K562 (cell line): ENCODE measurements at regions not wholly inside any gene's neighbourhood (a gene's known extent, or its start where the extent isn't known, plus 50 kb on each side); places are given as distances from the start of the nearest gene placed in this dataset.

Source experiments
- ATAC-seq: fragments of 200-7000 bp; cut with Tn5 transposase; 3 replicates; pipeline ENCODE4 v1.9.1; 2020; ENCODE audit warnings: moderate library complexity
- BruUV-seq: library from RNA; stranded (reverse); fragments of 400-500 nt; replicated peaks from 2 replicates; lab custom pipeline; 2021; lab: Mats Ljungman, UMichigan
- CTCF ChIA-PET: fragments of 300-600 bp; formaldehyde crosslinking; extraction: SDS; loops from one replicate; lab custom pipeline; 2021; ENCODE audit warnings: low intra/inter-chr PET ratio; lab: Yijun Ruan, JAX
- POLR2A ChIA-PET: fragments of 300-600, 350-650 bp; sonication (Branson Sonifier 250); formaldehyde crosslinking; extraction: SDS; loops from one replicate; lab custom pipeline; 2021; ENCODE audit warnings: antibody characterized with exemption, inconsistent platforms; lab: Yijun Ruan, JAX
- DNase-seq, 4 experiments: peaks; one replicate each; pipeline versions ENCODE4 v3.0.0 to v3.0.0-alpha.2; 2011 to 2018; ENCODE audit warnings: low spot score in 3 of 4, mixed read lengths in 3 of 4; ENCODE audit errors: extremely low read depth in 1 of 4
- FAIRE-seq: peaks from 2 replicates; lab custom pipeline; 2011; peaks lifted over from hg19 to GRCh38; lab: Jason Lieb, UNC
- H2AFZ ChIP-seq: 2 replicates; pipeline ENCODE4 v1.6.0; 2011; ENCODE audit warnings: low read depth, low read length, control low read depth, inconsistent platforms
- H3K27ac ChIP-seq: fragments of 200-600 bp; 3 replicates; pipeline ENCODE4 v1.8.0; 2011; ENCODE audit warnings: low read depth, mild to moderate bottlenecking, control low read depth, inconsistent platforms, low read length, moderate library complexity, mixed read lengths; ENCODE audit errors: extremely low read depth
- H3K27me3 ChIP-seq, 2 experiments: fragments of 300-600 bp in 1 of 2; 2 replicates in 1 of 2; 3 replicates in 1 of 2; pipeline versions ENCODE4 v1.6.0 to v1.8.0; 2011; ENCODE audit warnings: inconsistent platforms in 2 of 2, low read length in 2 of 2, mild to moderate bottlenecking in 1 of 2, mixed read lengths in 1 of 2, moderate library complexity in 1 of 2; ENCODE audit not compliant: control insufficient read depth in 2 of 2, insufficient read depth in 2 of 2
- H3K36me3 ChIP-seq: fragments of 300-600 bp; 3 replicates; pipeline ENCODE4 v1.8.0; 2011; ENCODE audit warnings: mild to moderate bottlenecking, low read length, inconsistent platforms; ENCODE audit not compliant: control insufficient read depth, insufficient read depth
- H3K4me1 ChIP-seq, 2 experiments: fragments of 200-600 bp in 1 of 2; replicated peaks in 1 of 2; 2 replicates in 1 of 2; 3 replicates in 1 of 2; pipeline versions ENCODE4 v1.5.1 to v1.8.0; 2011; ENCODE audit warnings: inconsistent platforms in 2 of 2, low read length in 2 of 2, mild to moderate bottlenecking in 1 of 2, mixed read lengths in 1 of 2, moderate library complexity in 1 of 2; ENCODE audit not compliant: control insufficient read depth in 2 of 2, insufficient read depth in 2 of 2
- H3K4me2 ChIP-seq: 2 replicates; pipeline ENCODE4 v1.6.1; 2011; ENCODE audit warnings: low read length, control low read depth, inconsistent platforms, mixed read lengths; ENCODE audit not compliant: insufficient read depth
- H3K4me3 ChIP-seq: fragments of 200-600 bp; sonication (generic), shearing (Covaris generic); 2 replicates; pipeline ENCODE4 v1.5.1; 2016; ENCODE audit warnings: control low read depth, inconsistent platforms
- H3K79me2 ChIP-seq: fragments of 200-600 bp; 3 replicates; pipeline ENCODE4 v1.8.0; 2011; ENCODE audit warnings: low read length, inconsistent platforms; ENCODE audit not compliant: control insufficient read depth, insufficient read depth
- H3K9ac ChIP-seq, 2 experiments: 2 replicates each; pipeline versions ENCODE4 v1.6.0 to v1.6.1; 2011; ENCODE audit warnings: low read depth in 2 of 2, low read length in 2 of 2, control low read depth in 1 of 2, inconsistent platforms in 1 of 2, mild to moderate bottlenecking in 1 of 2, mixed read lengths in 1 of 2; ENCODE audit not compliant: insufficient read depth in 1 of 2
- H3K9me1 ChIP-seq: one replicate; pipeline ENCODE4 v1.6.0; 2011; ENCODE audit warnings: inconsistent platforms, mild to moderate bottlenecking, low read length, moderate library complexity; ENCODE audit not compliant: control insufficient read depth, insufficient read depth
- H3K9me3 ChIP-seq: replicated peaks from 2 replicates; pipeline ENCODE4 v1.5.1; 2011; ENCODE audit warnings: low read depth, low read length, inconsistent platforms; ENCODE audit not compliant: control insufficient read depth, insufficient read depth
- H4K20me1 ChIP-seq: replicated peaks from 2 replicates; pipeline ENCODE4 v1.6.1; 2011; ENCODE audit warnings: low read length, inconsistent platforms, mixed read lengths; ENCODE audit not compliant: control insufficient read depth, insufficient read depth
- NRF1 ChIP-seq, 2 experiments: fragments of 450-650 bp; IDR thresholded peaks in 1 of 2; conservative IDR thresholded peaks in 1 of 2; 2 replicates each; pipeline ENCODE4 v1.6.1; 2014; ENCODE audit warnings: mild to moderate bottlenecking in 2 of 2
- ZBTB11 ChIP-seq, 3 experiments: fragments of 200-800 bp in 1 of 3; fragments of 250-450 bp in 1 of 3; fragments of 450-650 bp in 1 of 3; sonication (Bioruptor Pico) in 1 of 3; sonication (Bioruptor generic) in 1 of 3; formaldehyde crosslinking in 1 of 3; IDR thresholded peaks; 2 replicates each; pipeline versions ENCODE4 v1.6.1 to v1.8.0; 2016 to 2022; ENCODE audit warnings: mild to moderate bottlenecking in 2 of 3, missing genetic modification characterization in 2 of 3, missing compliant biosample characterization in 1 of 3, moderate library complexity in 1 of 3
- WGBS: fragments of 100-300 bp; shearing (Covaris generic); methylation state at CpG from one replicate; pipeline ENCODE4 v1.1.6; 2016; ENCODE audit warnings: low coverage, mixed read lengths; ENCODE audit not compliant: insufficient coverage; ENCODE audit errors: missing lambda C conversion rate; 5-methylcytosine and 5-hydroxymethylcytosine counted together
- in situ Hi-C: fragments of 300-500 bp; cut with MboI; formaldehyde crosslinking; loops from 4 replicates; pipeline ENCODE4 v1.15.0; 2018; ENCODE audit warnings: inconsistent platforms, mixed read lengths
- intact Hi-C: fragments of 100-400 bp; cut with micrococcal nuclease; formaldehyde crosslinking; loops from 2 replicates; pipeline ENCODE4 v1.14.2; 2022

GRCh38 chr20:48321271-48321670 lies 506.5 kb downstream of the PREX1 start:
- H3K4me2 ChIP-seq, result no peak overlapping the region
- WGBS, result under 1% methylated on average over 6 of the region's 6 CpGs
- FAIRE-seq (no peak), ATAC-seq (no peak), DNase-seq (no peak)
- no peak overlapping the region for H3K27ac ChIP-seq
- BruUV-seq, result no TSS peak
- H4K20me1 ChIP-seq, result no peaks in the 10 kb centered on the region
- no peaks in the 10 kb centered on the region for H3K9me1 ChIP-seq
- ChIA-PET CTCF (no interaction called here), POLR2A (no interaction called here)
- H3K4me1 ChIP-seq, result no peaks in the 10 kb centered on the region
- in situ Hi-C loops, result no loop called here
- H3K36me3 ChIP-seq, result no peaks in the 10 kb centered on the region
- no peaks in the 10 kb centered on the region for H3K9me3 ChIP-seq
- intact Hi-C loops, result no loop called here
- no peak overlapping the region for H2AFZ ChIP-seq
- H3K9ac ChIP-seq, result no peak overlapping the region
- no peaks in the 10 kb centered on the region for H3K79me2 ChIP-seq
- TF ChIP-seq NRF1 (conservative IDR thresholded peaks at IDR 0.05 in 1 of 2, IDR thresholded peaks at IDR 0.05 in 1 of 2) (no peak), ZBTB11 (CRISPR knock-in tag; IDR thresholded peaks at IDR 0.05) (peak in 1 of 3 experiments; percentile 33; a peak in 1 of 6 replicates)
- no peak overlapping the region for H3K4me3 ChIP-seq
- peaks cover 0 to 19% of the 10 kb centered on the region in 2 experiments; a peak in 3 of 5 replicates for H3K27me3 ChIP-seq
